GM21825 (cell line): ENCODE measurements at regions not wholly inside any gene's neighbourhood (a gene's known extent, or its start where the extent isn't known, plus 50 kb on each side); places are given as distances from the start of the nearest gene placed in this dataset.
"Not testable (repeated sequence)": the region's sequence is repeated elsewhere in the genome, so short reads cannot be mapped to it uniquely, and the experiment has no call there.

Experiments
- ATAC-seq: cut with Tn5 transposase; IDR thresholded peaks from one replicate; pipeline ENCODE4 v1.9.1; 2021; ENCODE audit warnings: mild to moderate bottlenecking, moderate library complexity; ENCODE audit not compliant: unreplicated experiment

- ATAC-seq = no peak
These were observed 181.6 kb upstream of the VLDLR start for GRCh38 chr9:2439957-2440356.

GRCh38 chr9:2443933-2444332 lies 177.7 kb upstream of the VLDLR start:
- not testable (repeated sequence) for ATAC-seq

- no peak for ATAC-seq
These were observed 173.3 kb upstream of the VLDLR start for GRCh38 chr9:2448193-2448738.

GRCh38 chr9:2453106-2453505 lies 168.5 kb upstream of the VLDLR start:
- no peak for ATAC-seq

- no peak for ATAC-seq
These were observed 167.9 kb upstream of the VLDLR start for GRCh38 chr9:2453701-2454100.

GRCh38 chr9:2459756-2460155 lies 161.8 kb upstream of the VLDLR start:
- no peak for ATAC-seq

- no peak for ATAC-seq
These were observed 159.7 kb upstream of the VLDLR start for GRCh38 chr9:2461892-2462291.

- no peak for ATAC-seq
These were observed 157.0 kb upstream of the VLDLR start for GRCh38 chr9:2464624-2465023.

GRCh38 chr9:2465516-2465915 lies 156.1 kb upstream of the VLDLR start:
- no peak for ATAC-seq

- ATAC-seq = peak; percentile 98
These were observed 155.6 kb upstream of the VLDLR start for GRCh38 chr9:2465921-2466460.

- ATAC-seq = no peak
These were observed 154.9 kb upstream of the VLDLR start for GRCh38 chr9:2466703-2467102.

- no peak for ATAC-seq
These were observed 151.8 kb upstream of the VLDLR start for GRCh38 chr9:2469681-2470221.

GRCh38 chr9:2473681-2474080 lies 147.9 kb upstream of the VLDLR start:
- ATAC-seq = no peak

- no peak for ATAC-seq
These were observed 143.8 kb upstream of the VLDLR start for GRCh38 chr9:2477755-2478154.

- ATAC-seq = no peak
These were observed 143.2 kb upstream of the VLDLR start for GRCh38 chr9:2478421-2478820.

GRCh38 chr9:2479056-2479565 lies 142.5 kb upstream of the VLDLR start:
- no peak for ATAC-seq

GRCh38 chr9:2480255-2480837 lies 141.2 kb upstream of the VLDLR start:
- ATAC-seq = no peak

GRCh38 chr9:2481216-2481615 lies 140.4 kb upstream of the VLDLR start:
- ATAC-seq = no peak

- ATAC-seq = no peak
These were observed 134.6 kb upstream of the VLDLR start for GRCh38 chr9:2486988-2487387.

GRCh38 chr9:2489838-2490314 lies 131.7 kb upstream of the VLDLR start:
- no peak for ATAC-seq

- no peak for ATAC-seq
These were observed 129.4 kb upstream of the VLDLR start for GRCh38 chr9:2492161-2492560.

GRCh38 chr9:2493109-2493508 lies 128.5 kb upstream of the VLDLR start:
- no peak for ATAC-seq
